NCI-H524 (cell line): ENCODE measurements at regions not wholly inside any gene's neighbourhood (a gene's known extent, or its start where the extent isn't known, plus 50 kb on each side); places are given as distances from the start of the nearest gene placed in this dataset.
A peak's percentile ranks its signal among the peaks of the same experiment; 100 is the strongest.

Source experiments
- DNase-seq, 2 experiments: peaks; one replicate each; lab custom pipeline; 2025; lab: John Stamatoyannopoulos, UW

GRCh38 chr13:50101590-50101989 is 86.3 kb downstream of the KCNRG start:
- no peak for DNase-seq

GRCh38 chr13:50104493-50104892 is 89.2 kb downstream of the KCNRG start:
- no peak for DNase-seq

DNA sequence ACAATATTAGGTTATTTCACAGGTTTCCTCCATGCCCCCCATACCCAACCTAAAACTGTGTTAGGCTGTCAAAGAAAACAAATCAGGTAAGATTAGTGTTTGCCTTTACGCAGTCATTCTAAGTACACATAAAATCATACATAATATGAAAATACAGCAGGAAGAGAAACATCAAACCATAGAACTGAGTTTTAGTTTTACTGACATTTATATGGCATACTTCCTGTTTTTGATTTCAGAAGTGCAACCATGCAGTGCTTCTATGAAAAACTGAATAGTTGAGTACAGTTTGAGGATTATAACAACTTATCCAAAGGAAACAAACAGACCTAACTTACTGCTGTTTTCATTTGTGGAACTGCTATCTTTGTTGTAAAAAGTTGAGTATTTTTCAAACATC is 91.3 kb downstream of the KCNRG start:
- no peak for DNase-seq

DNA sequence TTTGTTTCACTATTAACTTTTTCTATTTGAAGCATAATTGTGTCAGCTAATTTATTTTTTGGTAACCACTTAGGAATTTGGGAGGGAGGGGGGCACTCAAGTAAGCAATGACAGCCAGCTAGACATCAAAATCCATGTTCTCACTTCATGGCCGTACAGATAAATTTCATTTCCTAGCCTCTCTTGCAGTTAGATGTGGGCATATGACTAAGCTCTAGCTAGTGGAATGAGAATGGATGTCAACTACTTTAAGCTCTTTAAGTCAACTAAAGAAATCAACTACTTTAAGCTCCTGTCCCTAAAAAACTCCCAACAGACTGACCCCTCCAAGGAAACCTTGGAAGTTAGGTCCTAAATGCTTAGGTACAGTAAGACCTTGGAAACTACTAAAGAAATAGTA is 92.0 kb downstream of the KCNRG start:
- no peak for DNase-seq

DNA sequence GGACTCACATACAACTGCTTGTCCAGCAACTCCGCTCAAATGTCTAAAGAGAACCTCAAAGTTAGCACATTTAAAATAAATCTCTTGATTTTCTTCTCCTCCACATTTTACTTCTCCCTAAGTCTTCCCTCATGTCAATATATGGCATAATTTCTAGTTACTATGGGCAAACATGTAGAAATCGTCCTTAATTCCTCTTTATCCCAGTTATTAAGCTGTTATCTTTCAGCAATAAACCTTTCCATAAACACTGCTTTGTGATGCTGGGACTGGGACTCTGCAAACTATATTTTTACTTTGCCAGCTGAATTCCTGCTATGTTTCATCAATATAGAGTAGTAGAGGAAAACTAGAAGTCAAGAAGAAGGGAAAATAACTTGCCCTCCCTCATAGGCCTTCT is 99.7 kb downstream of the KCNRG start:
- no peak for DNase-seq

GRCh38 chr13:50115695-50116094 is 100.5 kb downstream of the KCNRG start:
- DNase-seq, result peak in 1 of 2 experiments; percentile 84

DNA sequence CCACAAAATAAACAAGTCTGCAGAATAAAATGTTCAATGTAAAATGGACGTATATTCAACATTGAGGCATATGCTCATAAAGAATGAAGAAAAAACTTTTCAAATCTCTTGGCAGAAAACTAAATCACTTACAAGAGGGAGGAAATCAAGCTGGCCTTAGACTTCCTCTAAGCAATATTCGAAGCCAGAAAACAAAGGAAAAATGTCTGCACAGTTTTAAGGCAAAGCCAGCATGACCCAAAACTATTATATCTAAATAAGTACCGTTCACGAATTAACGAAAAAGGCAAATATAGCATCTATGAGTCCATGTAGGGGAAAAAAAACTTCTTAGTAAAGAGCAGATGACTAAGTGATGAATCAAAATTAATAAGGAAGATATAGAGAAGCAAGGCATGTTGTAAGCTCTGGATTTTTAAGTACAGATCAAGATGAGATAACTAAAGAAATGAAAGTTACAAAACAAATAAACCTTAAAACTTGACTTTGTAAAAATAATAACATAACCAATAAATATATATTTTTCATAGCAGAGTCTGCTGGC is 101.3 kb downstream of the KCNRG start:
- no peak for DNase-seq

DNA sequence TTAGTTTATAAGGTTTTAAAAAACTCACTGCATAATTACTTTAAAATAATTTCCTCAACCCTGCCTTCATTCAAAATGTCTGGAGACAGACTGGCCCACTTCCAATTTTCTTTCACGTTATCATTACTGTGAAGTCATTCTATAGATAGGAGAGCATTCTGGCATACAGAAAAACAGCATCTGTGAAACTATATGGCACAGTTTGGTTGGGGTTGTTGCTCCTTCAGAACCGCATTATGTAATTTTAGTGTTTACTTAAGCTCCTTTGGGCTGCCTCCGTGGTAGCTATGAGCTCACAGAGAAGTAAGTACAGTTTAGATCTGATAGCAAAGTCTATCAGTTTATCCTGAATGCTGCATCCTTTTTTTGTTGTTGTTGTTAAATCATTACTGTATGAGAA is 104.3 kb downstream of the KCNRG start:
- no peak for DNase-seq

DNA sequence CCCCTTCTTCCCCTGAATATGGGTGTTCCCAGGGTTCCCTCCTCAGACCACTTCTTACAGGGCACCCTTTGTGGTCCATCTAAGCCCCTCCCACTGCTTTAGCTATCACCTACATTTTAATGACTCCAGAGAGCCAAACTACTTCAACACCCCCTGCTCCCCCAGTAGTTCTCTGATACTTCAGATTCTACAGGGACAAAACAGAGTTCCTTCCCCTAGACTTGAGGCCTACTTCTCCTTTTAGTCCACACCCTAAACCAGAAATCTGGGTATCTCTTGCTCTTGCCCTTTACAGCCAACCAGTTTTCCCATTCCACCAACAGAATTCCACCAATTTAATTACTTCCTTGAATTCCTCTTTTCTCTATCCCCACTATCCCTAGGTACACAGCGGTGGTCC is 107.2 kb downstream of the KCNRG start:
- no peak for DNase-seq

DNA sequence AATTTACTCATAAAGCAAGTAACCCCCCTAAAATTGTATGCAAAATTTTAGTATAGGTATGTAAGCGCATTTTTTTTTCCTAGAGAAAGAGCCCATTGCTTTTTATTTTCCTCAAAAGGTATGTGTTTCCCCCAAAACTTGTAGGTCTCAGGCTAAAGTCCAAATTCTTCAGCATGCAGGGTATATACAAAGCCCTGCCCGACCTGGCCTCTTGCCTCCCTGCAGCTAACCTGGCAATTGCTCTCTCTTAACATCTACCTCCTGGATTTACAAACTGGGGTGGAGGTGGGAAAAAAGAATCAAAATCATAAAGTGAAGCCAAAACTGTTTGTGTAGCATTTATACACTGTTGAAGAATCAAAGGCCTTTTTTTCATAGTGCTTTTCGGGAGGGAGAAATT is 107.8 kb downstream of the KCNRG start:
- DNase-seq, result no peak

- DNase-seq, result no peak
Measured at GRCh38 chr13:50123515-50123861, 108.2 kb downstream of the KCNRG start.

GRCh38 chr13:50123862-50124535 is 108.8 kb downstream of the KCNRG start:
- DNase-seq, result peak; percentile 26 to 94

- DNase-seq, result peak in 1 of 2 experiments; percentile 78
Measured at GRCh38 chr13:50124536-50125303, 109.5 kb downstream of the KCNRG start.

GRCh38 chr13:50125304-50125553 is 110.0 kb downstream of the KCNRG start:
- no peak for DNase-seq

DNA sequence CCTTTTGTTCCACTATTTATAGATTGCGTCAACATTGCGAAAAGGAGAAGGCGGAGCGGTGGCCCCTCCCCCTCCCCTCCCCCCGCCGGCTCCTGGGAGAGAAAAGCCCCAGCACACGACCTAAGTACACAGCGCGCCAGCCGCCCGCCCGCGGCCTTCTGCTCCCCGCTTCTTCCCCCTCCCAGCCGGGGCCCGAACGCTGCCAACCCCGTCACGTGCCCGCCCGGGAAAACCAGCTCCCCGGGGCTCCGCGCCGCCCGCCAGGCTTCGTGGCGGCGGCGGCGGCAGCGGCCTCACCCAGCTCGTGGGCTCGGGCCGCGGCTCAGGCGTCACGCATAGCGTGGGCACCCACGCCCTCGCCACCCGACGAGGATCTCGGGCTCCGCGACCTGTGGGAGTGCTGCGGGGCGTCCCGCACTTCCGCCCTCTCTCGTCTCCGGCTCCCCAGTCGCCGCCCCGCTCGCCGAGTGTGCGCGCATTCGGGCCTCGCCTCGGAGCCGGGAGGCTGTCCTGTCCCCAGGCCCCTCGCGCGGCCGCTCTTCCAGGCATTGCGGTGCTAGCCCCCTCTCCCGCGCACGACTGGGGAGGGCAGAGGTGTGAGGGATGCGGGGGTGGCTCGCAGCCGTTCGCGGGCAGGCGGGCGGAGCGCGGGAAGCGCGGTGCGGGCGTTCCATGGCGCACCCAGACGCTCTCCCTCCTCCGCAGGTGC is 110.5 kb downstream of the KCNRG start:
- peak; percentile 63 to 82 for DNase-seq

- peak in 1 of 2 experiments; percentile 31 for DNase-seq
Measured at GRCh38 chr13:50126263-50126992, 111.2 kb downstream of the KCNRG start.

GRCh38 chr13:50126993-50127725 is 111.9 kb downstream of the KCNRG start:
- no peak for DNase-seq

DNA sequence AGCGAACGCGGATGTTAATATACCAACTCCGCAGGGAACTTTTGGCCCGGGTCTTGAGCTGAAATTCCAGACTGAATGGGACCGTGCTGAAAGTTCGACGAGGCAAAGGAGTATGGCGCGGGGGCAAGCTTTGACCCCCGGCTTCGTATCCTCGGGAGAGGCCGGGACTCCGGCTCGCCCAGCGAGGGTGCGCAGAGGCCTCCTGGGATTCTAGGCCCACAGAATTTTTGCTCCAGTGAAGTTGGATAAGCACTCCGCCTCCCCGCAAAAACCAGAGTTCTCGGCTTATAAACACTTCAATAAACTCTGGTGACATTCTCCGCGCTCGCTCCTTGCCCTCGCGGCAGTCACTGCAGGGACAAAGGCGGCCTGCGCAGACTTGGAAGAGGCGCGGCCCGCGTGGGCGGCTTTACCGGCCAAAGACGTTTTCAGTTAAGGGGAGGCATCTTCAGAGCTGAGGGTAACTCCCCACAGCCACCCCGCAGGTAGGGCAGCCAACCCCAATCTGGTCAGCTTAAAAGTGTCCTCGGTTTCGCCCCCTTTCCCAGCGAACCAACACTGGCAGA is 112.6 kb downstream of the KCNRG start:
- no peak for DNase-seq

DNA sequence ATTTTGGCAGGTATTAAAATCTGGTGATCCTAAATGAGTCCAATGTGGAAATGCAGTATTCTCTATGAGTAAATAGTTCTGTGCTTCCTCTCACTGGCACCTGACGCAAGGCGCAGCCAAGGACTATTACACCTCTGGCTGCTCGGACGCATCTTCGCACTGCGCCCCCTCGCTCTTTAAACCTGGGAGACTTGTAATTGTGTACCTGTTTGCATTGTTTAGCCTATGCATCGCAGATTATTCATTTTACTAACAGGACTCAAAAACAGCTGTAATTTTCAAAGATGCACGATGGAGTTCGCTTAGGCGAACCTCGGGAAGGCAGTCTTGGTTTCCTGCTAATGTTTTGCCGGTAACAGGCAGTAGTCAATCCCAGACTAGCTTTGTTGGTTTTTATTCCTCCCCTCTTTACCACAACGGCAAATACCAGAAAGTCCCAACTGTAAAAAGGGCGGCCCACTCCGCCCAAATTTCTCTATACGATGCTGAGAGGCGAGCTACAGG is 113.2 kb downstream of the KCNRG start:
- no peak for DNase-seq

DNA sequence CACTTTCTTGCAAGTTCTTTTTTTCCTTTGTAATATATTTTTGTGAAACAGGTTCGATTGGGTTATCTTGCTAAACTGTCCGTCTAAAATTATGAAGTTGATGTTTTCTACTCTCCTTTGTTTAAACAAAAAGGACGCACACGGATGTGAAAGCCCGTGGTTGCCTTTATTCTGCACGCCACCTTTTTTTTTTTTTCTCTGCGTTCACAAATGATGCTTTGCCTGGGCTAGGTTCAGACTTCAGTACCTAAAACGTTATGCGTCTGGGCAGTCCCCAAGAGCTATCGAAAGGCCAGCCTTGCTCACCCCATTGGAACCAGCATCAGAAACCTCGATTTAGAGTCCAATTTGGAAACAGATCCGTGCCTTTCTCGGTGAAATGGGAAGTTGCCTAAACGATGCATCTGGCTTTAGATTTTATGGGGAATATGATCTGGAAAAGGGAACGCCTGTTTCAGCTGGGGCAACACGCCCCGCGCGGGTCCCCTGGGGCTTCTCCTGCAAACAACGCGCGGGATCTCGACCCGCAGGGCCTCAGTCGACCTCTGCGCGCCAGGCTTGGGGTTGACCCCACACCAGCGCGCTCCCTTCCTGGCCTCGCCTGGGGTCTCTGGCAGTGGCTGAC is 113.9 kb downstream of the KCNRG start:
- peak in 1 of 2 experiments; percentile 28 for DNase-seq

DNA sequence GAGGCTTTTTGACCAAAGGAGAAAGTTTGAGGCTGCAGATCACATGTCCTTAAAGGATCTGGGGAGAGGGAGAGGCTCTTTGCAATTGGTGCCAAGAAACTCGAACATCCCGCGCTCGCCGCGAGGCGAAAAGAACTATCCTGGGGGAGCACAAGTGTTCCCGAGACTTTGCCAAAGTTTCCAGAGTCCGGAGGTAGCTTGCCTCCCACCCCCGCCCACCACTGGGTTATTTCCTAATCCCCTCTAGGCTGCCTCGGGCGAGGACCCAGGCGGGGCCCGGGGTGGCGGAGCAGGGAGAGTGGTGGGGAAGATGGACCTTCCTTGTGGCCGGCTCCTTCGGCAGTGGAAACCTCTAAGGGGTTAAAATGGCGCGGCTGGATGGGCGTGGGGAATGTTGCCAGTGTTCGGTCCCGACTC is 114.5 kb downstream of the KCNRG start:
- no peak for DNase-seq
